HG02981 (cell line): ENCODE measurements at regions not wholly inside any gene's neighbourhood (a gene's known extent, or its start where the extent isn't known, plus 50 kb on each side); places are given as distances from the start of the nearest gene placed in this dataset.
"Not testable (repeated sequence)": the region's sequence is repeated elsewhere in the genome, so short reads cannot be mapped to it uniquely, and the experiment has no call there.

Source experiments
- ATAC-seq: cut with Tn5 transposase; IDR thresholded peaks from one replicate; pipeline ENCODE4 v1.9.1; 2021; ENCODE audit warnings: mild to moderate bottlenecking, moderate library complexity; ENCODE audit not compliant: unreplicated experiment

DNA sequence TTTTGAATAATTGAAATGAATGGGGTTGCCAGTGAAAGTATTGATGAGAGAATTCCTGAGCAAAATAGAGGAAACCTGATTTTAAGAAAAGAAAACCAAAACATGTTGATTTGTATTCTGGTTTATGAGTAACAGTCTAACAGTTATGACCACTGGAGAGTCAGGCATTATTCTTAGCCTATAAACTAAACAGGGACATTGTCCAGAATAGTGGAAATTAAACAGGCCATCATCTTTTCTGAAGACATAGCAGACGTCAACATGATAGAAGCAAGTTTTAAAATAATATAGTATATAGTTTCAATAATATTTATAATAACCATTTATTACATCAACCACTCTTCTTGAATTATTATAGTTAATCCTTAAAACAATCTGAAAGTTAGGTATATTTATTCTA is 178.3 kb upstream of the MPDZ start:
- ATAC-seq = no peak

DNA sequence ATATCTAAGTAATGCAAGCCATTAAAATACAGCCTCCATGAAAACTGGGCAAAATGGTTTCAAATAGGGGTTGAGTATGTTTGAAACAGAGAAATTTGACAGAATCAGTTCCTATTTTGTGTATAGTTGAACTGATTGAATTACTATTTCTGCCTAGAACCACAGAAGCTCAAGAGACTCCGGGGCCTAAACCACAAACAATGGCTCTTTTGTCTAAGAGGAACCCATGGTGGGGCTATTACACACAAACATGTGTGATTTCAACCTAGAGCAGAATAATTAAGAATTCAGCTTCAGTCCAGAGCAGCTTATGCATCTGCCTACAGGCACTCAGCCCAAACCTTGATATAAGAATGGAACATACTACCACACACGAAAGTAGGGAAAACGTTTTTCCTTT is 171.2 kb upstream of the MPDZ start:
- ATAC-seq = peak; percentile 66

DNA sequence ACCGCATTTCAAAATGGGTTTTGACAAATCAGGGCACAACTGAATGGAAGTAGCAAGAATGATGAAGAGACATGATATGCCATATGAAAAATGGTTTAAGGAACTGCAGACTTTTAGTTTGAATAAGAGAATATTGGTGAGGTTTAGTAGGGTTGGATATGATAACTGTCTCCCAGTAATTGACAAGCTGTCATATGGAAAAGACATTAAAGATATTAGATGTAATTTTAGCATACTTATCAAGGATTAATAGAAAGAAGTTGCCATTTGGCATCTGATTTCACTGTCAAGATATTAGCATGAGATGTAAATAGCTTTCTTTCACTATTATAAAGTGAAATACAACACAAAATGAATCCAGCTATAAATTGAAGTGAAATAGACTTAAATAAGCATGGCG is 169.0 kb upstream of the MPDZ start:
- ATAC-seq = no peak

DNA sequence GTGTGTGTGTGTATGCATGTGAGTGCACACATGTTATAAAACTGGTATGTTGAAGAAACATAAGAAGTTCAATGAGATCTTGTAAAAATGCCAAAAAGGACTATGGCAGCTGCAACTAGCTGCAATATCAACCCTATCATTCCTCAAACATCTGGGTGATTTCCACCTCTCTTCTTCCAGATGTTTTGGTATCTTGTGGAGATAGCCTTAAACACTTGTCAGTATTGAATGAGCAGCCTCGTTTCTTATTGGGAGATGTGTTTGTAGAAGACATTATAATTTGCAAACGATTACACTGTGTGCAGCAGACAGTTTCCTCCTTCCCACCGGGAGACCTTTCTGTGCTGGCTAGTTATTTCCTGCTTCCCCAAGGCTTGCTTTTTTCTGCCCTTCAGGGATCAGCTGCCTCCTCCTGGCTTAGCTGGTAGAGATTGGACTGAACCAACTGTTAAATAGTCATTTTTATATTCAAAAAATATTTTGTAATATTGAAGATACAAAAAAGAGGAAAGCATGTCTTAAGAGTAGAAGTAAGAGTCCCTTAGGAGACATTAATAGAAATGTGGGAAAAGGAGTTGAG is 168.4 kb upstream of the MPDZ start:
- ATAC-seq = no peak

DNA sequence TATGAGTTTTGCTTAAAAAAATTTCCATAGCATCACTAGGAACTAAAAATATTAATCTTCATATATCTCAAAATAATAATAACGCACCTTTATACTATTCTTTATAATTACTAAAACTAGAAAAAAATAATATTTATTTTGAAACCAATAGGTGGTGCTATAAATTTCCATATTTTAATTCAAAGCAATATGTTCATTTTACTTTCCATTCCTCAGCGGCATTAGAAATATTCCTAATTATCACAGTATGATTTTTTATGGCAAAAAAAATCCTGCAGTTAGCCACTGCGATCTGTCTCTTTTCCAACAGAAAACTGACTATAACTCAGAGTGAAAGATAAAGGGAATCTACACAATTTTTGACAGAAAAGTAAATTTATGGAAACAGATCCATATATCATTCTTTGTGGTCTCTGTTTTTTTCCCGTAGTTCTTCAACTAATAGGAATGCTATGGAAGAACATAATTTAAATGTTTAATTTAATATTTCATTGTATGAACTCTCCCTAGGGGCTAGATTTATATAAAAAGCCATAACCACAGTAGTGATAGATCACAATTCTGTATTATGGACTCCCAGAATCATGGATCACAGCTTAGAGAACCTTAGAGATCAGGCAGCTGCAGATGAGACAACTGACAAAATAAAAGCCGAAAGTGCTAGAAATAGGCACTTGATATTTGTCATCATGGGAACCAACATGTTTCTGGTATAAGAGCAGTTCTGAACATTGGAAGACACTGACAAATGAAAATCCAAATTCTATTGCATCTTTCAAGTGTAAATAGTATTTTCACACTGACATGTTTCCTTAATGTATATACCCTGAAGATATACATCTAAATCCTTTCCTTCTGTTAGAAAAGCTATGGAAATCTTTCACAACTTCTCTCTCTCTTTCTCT is 167.7 kb upstream of the MPDZ start:
- ATAC-seq = no peak

DNA sequence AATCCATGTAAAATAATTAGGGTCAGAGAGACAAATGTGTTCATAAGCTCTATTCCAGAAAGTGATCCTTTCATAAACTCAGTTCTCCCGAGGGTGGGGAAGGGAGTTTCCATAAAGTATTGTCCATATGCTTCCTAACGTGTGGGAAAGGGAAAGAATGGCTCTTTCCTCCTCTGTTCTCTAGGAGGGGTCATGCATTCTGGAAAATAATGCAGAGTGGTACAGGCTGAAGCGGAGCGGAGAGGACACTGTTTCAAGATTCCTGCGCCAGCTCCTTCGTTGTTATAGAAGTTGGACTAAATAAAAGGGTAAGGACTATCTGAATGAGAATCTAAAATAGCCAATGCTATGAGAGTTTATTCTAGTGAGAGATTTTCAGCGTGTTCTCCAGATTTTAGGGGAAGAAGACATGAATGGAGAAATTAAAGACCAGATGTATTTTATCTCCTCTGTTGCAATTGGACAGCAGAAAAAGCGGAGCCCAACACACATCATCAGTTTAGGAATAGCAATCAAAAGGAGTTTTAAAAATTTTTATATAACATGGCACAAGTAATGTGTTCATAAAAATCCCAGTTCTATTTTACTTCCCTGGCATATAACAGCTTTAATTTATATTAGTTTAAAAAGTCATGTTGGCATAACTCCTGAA is 166.9 kb upstream of the MPDZ start:
- ATAC-seq = no peak

DNA sequence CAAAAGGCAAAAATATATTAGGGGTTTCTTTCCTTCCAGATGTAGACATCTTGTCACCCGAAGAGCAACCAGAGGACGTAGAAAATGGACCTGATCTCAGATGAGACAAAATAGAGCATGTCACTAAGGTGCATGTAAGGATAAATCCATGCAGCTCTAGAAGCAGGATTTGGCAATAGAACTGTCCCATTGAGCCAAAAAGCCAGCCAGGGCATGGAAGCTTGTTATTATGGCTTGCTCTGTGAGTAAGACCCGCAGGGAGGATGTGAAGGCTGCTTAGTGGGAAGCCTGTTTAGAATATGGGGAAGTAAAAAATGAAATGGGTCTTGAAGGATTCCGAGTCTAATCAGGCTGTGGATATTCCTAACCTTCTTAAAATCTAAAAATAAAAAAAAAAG is 165.6 kb upstream of the MPDZ start:
- ATAC-seq = no peak

DNA sequence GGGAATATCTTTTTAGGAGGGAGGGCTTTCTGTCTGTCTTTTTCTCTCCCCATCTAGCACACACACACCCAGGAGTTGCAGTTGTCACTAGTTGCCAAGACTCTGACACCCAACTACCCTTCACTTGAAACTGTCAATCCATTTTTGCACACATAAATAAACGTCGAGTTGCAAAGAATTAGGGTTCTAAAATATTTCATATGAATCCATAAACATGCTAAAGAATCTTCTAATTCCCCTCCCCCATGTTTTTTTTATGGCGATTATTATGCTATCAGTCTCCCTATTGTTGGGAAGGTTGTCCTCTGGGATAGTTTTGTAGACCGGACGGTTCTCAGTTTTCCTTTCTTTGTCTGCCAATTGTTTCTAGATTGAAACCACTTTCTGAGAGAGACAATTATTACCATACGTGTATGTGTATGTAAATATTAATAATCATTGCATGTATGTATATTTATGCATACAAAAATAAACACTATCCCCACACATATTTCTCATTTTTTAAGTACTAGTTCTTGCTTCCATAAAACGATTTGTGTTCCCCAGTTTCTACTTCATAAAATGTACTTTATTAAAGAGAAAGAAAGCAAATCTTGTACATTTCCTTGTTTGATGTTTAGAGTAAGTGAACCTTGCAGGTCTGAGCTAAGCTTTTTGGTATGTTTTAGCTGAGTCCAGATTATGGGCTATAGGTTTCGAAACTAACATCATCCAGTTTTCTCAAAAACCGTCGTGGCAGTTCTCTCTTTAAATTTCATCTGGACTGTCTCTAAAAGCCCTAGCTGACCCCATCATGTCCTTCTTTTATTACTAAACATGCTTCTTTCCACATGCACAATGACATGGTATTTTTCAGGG is 165.0 kb upstream of the MPDZ start:
- no peak for ATAC-seq

DNA sequence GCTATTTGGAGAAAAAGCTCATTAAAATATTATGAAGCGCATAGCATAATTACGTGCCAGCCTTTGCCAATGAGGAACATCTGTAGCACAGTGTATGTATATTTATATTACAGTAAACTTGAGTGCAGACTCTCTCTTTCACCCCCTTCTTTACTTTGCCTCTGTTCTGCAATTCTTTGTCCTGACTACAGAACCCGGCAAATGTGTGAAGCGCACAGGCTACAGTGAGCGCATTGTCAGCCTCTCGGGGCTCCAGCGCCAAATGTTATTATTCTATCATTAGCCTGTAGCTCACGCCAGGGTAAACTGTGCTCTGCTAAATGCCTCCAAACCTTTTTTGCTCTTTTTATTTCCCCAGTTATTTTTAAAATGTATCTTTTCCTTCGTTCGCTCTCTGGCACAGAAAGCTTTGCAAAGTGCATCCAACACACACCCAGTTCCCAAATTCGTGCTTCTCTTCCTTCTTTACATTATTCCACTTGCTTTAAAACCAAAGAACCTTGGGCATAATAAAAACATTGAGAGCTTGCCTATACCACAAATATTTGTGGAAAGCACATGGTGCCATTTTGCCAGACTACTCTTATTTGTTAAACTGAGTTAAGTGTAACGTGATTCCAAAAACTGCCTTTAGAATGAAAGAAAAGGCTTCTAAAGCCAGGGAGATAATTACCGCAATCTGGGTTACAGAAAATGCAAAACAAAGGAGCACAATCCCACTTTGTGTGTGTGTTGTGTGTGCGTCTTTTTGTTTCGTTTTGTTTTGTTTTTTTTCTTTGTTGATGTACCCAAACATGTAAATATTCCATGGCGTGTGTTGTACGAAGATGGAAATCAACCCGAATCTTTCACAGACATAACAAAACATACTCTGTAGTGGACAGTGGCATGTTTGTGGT is 164.1 kb upstream of the MPDZ start:
- no peak for ATAC-seq

DNA sequence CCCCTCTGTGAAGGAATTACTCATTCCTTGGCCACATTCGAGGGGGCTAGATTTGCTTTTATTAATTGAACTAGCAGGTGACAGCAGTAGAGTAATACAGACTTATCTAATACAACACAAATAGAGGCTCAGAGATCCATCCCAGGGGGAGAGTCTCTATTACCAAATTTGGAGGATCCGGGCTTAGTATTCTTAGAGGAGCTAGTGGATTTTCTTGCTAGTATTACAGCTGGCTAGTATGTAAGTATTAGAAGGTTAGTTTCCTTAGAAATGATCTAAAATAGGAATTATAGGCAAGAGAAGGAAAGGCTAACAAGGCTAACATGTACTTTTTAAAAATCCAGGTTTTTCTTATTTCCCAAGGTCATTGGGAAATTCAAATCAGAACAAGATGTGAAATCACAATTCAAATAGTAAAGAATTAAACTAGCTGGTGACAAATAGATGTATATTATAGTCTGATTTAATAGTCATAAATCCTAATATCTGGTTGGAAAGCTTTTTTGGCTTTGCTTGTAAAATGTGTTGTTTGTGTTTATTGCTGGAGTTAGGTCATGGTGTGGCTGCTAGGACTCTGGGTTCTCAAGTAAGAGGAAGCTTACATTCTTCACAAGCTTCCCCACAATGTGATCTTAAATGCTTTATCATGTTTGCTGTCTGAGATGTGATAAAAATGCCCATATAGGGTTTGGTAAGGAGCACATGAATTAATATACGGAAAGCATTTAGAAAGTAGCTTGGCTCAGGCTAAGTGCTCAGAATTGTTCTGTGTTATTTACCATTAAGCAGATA is 160.4 kb upstream of the MPDZ start:
- ATAC-seq = no peak

DNA sequence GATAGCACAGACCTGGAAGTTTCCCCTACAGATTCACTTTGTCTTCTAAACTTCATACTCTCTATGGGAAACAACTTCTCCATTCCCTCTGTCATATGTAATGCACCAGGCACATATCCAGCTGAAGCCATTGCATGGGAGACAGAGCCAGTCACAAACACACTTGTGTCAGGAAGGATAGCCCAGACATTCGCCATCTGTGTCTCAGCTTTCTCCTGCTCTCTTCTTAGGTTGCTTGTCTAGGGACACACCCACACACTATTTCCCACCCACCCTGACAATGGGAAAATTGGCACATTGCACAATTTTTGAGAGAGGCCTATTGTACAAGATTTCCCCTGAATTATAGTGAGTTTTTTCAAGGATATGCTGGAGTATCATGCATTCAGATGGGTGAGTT is 158.4 kb upstream of the MPDZ start:
- ATAC-seq = no peak

DNA sequence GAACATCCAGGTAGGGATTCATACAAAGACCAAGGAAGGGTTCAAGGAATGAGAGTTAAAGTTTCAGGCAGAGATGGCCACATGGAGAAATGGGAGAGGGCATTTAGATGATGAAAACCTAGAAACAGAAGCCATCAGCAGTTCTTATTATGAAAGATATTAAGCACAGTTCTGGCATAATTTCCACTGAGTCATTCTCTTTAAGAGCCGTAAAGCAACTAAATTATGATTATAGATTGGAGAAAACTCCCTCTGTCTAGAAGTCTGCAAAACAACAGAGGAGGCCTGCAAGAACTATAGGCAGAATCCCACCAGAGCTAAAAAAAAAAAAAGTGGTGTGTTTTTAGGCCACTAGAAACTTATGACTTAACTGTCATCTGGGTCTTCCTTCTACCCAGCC is 157.1 kb upstream of the MPDZ start:
- ATAC-seq = no peak

DNA sequence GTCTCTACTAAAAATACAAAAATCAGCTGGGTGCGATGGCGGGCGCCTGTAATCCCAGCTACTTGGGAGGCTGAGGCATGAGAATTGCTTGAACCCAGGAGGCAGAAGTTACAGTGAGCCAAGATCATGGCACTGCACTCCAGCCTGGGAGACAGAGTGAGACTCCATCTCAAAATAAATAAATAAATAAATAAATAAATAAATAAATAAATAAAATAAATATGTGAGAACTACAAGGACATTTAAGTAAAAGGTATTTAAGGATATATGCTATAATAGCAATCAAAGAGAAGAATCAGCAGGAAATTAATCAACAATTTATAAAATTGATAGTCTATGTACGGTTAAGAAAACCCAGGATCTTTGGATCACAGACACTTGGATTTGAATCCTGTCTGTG is 154.0 kb upstream of the MPDZ start:
- ATAC-seq = not testable (repeated sequence)

DNA sequence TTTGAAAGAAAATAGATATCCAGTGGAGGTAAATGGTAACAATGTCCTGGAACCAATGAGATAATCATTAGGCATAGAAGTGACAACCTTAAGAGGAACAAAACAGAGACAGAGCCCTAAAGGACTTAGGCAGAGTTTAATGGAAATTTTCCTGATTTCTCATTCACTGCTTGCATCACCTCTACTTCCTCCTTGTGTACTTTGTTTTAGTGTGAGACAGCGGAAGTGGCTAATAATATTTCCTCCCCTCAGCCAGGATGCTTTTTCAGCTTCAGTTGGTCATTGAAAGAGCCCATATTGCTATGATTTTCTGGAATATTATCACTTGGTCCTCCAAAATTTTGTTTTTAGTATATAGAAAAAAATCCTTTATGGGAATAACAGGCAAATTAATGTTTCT is 153.4 kb upstream of the MPDZ start:
- ATAC-seq = no peak

DNA sequence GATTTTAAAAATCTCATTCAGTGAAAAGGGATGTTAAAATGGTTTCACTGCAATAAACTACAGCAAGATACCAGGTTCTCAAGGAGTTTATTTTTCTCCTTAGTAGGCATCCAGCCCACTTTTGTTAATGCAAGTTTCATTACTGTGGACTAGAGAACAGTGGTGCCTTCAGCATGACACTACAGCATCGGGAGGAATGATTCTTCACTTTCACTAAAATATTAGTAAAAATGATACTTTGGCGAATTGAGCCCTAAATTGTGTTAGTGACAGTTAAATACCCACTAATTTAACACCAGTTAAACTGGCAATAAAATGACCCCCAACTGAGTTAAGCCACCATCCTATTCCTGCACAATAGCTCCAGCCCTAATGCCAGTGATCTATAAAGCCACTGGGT is 152.2 kb upstream of the MPDZ start:
- ATAC-seq = no peak

DNA sequence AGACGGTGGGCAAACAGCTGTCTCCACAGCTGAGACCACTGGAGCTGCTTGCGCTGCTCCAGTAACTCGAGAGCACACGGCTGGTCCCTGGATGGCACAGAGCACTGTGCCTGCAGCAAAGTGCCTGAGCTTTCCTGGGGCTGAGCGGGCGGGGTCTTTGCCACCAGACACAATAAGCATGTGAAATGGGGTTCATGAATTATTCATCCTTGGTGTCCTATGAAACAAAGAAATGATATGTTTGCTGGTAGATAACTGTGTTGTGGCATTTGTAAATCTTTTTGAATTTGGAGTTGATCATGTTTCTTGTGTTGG is 151.7 kb upstream of the MPDZ start:
- ATAC-seq = no peak

DNA sequence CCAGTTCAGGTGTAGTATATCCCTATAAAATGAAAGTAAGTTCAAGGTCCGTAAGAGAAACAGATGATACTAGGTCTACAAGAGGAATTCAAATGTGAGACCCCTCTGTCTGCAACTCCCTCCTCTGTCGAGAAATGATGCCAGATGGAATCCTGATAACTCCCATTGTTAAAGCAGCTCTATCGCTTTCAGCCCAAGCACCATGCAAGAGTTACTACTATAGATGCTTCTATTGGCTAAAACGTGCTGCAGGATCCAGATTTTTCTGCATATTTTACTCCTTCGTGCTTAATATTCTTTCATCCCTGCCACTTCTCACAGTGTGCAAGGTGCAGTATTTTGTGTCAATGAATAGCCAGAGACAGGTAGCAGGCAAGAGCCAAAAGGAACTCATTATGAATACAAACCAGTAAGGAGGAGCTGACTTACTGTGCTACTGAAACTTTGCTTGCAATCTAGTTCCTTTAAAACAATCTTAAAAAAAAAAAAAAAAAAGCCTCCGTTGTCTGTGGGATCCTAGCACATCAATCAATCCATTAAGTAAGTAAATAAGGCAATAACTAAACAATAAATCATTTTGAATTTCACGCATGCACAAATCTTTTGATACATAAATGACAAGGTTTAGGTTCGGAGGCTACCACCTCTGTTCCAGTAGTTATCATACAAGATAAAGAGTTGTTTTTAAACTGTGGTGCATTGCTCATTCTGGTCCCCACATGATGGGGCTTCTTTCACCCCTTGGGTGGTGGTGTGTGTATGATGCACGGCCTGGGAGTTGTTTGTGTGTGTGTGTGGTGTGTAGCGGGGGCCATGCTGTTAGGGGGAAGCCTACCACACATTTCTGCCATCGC is 151.1 kb upstream of the MPDZ start:
- ATAC-seq = no peak

DNA sequence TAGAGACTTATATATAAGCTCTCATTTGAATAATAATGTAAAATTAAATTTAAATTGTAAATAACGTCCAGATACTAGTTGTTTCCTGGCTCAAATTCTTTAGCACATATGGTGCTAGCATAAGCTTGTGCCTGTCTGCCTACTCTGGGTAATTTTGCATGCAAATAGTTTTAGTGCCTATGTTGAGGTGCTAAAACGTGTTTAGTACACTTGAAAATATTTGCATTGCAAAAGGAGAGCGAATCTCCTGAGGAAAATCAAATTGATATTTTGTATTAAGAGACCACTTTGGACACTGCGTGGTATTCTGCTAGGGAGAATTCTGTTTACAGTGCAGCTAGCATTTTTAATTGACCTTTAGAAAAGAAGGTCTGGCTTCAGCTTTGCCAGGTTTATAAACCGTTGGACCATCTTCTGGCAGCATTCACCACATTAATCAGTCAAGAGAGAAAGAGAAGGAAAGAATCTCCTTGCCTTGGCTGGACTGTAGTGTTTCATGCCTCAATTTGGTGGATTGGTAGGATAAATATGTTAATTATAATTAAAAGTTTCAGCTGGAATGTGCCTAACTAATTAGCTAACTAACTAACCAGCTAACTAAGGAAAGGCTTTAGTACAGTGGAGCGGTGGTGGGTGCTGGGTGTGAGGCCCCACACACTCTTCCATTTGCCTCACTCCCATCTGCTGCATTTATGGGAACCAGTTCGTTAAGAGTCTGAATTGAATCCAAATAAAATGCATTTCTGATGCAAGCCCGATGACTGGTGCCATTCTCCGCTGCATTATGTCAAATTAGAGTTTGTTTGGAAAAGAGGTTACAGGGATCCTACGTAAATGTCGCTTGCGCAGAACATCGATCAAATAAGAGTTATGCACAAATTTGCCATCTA is 150.1 kb upstream of the MPDZ start:
- ATAC-seq = no peak
